ENCODE measurements at regions not wholly inside any gene's neighbourhood (a gene's known extent, or its start where the extent isn't known, plus 50 kb on each side); places are given as distances from the start of the nearest gene placed in this dataset.

GRCh38 chr10:105466521-105466920, 825.4 kb downstream of the SORCS3 start:
- WGBS (ENCODE audit: insufficient coverage), result no CpG with 5 or more reads among the region's 1 CpG
- no peak for TF ChIP-seq CTCF (IDR thresholded peaks at IDR 0.05)
- TF ChIP-seq EZH2 (IDR thresholded peaks at IDR 0.05; ENCODE audit: borderline replicate concordance, insufficient read depth, low read depth, low read length, poor library complexity, severe bottlenecking), result no peak
- Histone ChIP-seq H3K27ac (ENCODE audit: low read length in 2 of 2) (no peak overlapping the region), H3K9ac (ENCODE audit: low read length) (no peak overlapping the region), H3K27me3 (replicated peaks in 1 of 4; ENCODE audit: control extremely low read depth in 1 of 4, control insufficient read depth in 3 of 4, insufficient read depth in 4 of 4, low read length in 3 of 4) (no peaks in the 10 kb centered on the region), H3K4me1 (ENCODE audit: control insufficient read depth in 2 of 2, insufficient read depth in 2 of 2, low read length in 2 of 2) (no peaks in the 10 kb centered on the region), H3K4me2 (replicated peaks; ENCODE audit: low read depth, low read length, poor library complexity, severe bottlenecking) (no peak overlapping the region), H3K36me3 (replicated peaks in 1 of 2; ENCODE audit: control extremely low read depth in 1 of 2, control insufficient read depth in 1 of 2, extremely low read depth in 1 of 2, insufficient read depth in 2 of 2, low read length in 1 of 2) (no peaks in the 10 kb centered on the region), H3K4me3 (ENCODE audit: control extremely low read depth in 1 of 5, extremely low read depth in 1 of 5, insufficient read depth in 1 of 5, low read depth in 2 of 5, low read length in 4 of 5) (no peak overlapping the region), H3K9me3 (ENCODE audit: control extremely low read depth in 1 of 3, control insufficient read depth in 2 of 3, insufficient read depth in 1 of 3, low read length in 2 of 3) (no peaks in the 10 kb centered on the region), H2AFZ (ENCODE audit: insufficient read depth, low read depth, low read length, poor library complexity, severe bottlenecking) (no peak overlapping the region), H4K20me1 (ENCODE audit: control insufficient read depth, insufficient read depth, low read length, poor library complexity, severe bottlenecking) (no peaks in the 10 kb centered on the region), H3K79me2 (ENCODE audit: control insufficient read depth, insufficient read depth, low read length) (no peaks in the 10 kb centered on the region)
- ATAC-seq (ENCODE audit: low read depth) (no peak), DNase-seq (no peak)
- Mint-ChIP-seq H3K27ac (no peak overlapping the region), H3K9me3 (ENCODE audit: insufficient read depth) (peaks cover 3% of the 10 kb centered on the region), H3K27me3 (no peaks in the 10 kb centered on the region), H3K4me3 (no peak overlapping the region), H3K4me1 (no peaks in the 10 kb centered on the region)
- ChIA-PET POLR2A (no interaction called here), CTCF (no interaction called here)
- intact Hi-C loops (cut with micrococcal nuclease), result no loop called here

- TF ChIP-seq EZH2 (IDR thresholded peaks at IDR 0.05; ENCODE audit: borderline replicate concordance, insufficient read depth, low read depth, low read length, poor library complexity, severe bottlenecking) (no peak), CTCF (IDR thresholded peaks at IDR 0.05) (no peak)
- CTCF ChIA-PET, result no interaction called here
- H3K27me3 Mint-ChIP-seq, result no peaks in the 10 kb centered on the region
- ATAC-seq (ENCODE audit: low read depth), result no peak
- no peak for DNase-seq
- no CpG with 5 or more reads among the region's 1 CpG for WGBS (ENCODE audit: insufficient coverage)
- peaks cover 2% of the 10 kb centered on the region for H3K9me3 Mint-ChIP-seq (ENCODE audit: insufficient read depth)
- Histone ChIP-seq H3K4me1 (ENCODE audit: control insufficient read depth in 2 of 2, insufficient read depth in 2 of 2, low read length in 2 of 2) (no peaks in the 10 kb centered on the region), H3K9me3 (ENCODE audit: control extremely low read depth in 1 of 3, control insufficient read depth in 2 of 3, insufficient read depth in 1 of 3, low read length in 2 of 3) (no peaks in the 10 kb centered on the region), H3K36me3 (replicated peaks in 1 of 2; ENCODE audit: control extremely low read depth in 1 of 2, control insufficient read depth in 1 of 2, extremely low read depth in 1 of 2, insufficient read depth in 2 of 2, low read length in 1 of 2) (no peaks in the 10 kb centered on the region), H3K4me3 (ENCODE audit: control extremely low read depth in 1 of 5, extremely low read depth in 1 of 5, insufficient read depth in 1 of 5, low read depth in 2 of 5, low read length in 4 of 5) (no peak overlapping the region), H3K9ac (ENCODE audit: low read length) (no peak overlapping the region), H3K4me2 (replicated peaks; ENCODE audit: low read depth, low read length, poor library complexity, severe bottlenecking) (no peak overlapping the region), H3K79me2 (ENCODE audit: control insufficient read depth, insufficient read depth, low read length) (no peaks in the 10 kb centered on the region), H3K27me3 (replicated peaks in 1 of 4; ENCODE audit: control extremely low read depth in 1 of 4, control insufficient read depth in 3 of 4, insufficient read depth in 4 of 4, low read length in 3 of 4) (no peaks in the 10 kb centered on the region), H3K27ac (ENCODE audit: low read length in 2 of 2) (no peak overlapping the region), H2AFZ (ENCODE audit: insufficient read depth, low read depth, low read length, poor library complexity, severe bottlenecking) (no peak overlapping the region), H4K20me1 (ENCODE audit: control insufficient read depth, insufficient read depth, low read length, poor library complexity, severe bottlenecking) (no peaks in the 10 kb centered on the region)
- intact Hi-C loops (cut with micrococcal nuclease), result no loop called here
- no peak overlapping the region for H3K4me3 Mint-ChIP-seq
- H3K27ac Mint-ChIP-seq, result no peak overlapping the region
- POLR2A ChIA-PET, result no interaction called here
- no peaks in the 10 kb centered on the region for H3K4me1 Mint-ChIP-seq
Measured at GRCh38 chr10:105434970-105435369, 793.9 kb downstream of the SORCS3 start.

Data from B cell (primary cell).